NCI-H446 (cell line): ENCODE measurements at regions not wholly inside any gene's neighbourhood (a gene's known extent, or its start where the extent isn't known, plus 50 kb on each side); places are given as distances from the start of the nearest gene placed in this dataset.
A peak's percentile ranks its signal among the peaks of the same experiment; 100 is the strongest.

Experiments used
- DNase-seq, 2 experiments: peaks; one replicate each; lab custom pipeline; 2025; lab: John Stamatoyannopoulos, UW

DNA sequence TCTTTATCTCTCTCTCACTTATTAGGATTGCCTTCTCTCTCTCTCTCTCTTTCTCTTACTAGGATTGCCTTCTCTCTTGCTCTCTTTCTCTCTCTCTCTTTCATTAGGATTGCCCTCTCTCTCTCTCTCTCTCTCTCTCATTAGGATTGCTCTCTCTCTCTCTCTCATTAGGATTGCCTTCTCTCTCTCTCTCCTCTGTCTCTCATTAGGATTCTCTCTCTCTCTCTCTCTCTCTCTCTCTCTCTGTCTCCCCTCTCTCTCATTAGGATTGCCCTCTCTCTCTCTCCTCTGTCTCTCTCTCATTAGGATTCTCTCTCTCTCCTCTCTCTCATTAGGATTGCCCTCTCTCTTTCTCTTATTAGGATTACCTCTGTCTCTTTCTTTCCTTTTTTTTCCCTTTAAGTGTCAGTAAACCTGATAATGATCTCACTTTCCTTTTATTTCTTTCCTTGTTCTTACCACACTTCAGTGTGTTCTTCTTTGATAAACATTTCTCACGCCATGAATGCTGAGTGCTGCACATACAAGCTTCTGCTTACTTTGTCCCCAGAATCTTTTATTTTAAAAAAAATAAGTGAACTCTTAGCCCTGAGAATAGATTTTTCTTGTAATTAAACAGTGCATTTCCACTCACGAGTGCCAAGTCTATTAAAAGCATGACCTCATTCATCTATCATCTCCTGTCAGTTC lies 243.4 kb upstream of the TBC1D5 start:
- no peak for DNase-seq

DNA sequence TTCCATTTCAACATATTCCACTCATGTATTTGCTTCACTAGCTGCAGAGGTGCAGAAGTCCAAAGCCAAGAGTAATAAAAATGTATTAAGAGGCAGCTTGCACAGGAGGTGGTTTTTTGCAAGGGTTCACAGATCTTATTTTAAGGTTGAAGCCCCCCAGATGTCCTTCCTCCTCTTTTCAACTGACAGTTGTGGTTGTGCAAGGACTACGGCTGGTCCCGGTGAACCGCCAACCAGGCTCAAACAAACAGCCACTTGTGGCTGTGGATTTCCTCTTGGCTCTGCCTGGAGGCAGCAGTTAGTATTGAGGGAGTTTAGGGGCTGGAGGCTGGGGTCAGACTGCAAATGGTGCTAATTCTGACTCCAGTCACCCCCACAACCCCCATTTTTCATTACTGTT lies 240.7 kb upstream of the TBC1D5 start:
- no peak for DNase-seq

DNA sequence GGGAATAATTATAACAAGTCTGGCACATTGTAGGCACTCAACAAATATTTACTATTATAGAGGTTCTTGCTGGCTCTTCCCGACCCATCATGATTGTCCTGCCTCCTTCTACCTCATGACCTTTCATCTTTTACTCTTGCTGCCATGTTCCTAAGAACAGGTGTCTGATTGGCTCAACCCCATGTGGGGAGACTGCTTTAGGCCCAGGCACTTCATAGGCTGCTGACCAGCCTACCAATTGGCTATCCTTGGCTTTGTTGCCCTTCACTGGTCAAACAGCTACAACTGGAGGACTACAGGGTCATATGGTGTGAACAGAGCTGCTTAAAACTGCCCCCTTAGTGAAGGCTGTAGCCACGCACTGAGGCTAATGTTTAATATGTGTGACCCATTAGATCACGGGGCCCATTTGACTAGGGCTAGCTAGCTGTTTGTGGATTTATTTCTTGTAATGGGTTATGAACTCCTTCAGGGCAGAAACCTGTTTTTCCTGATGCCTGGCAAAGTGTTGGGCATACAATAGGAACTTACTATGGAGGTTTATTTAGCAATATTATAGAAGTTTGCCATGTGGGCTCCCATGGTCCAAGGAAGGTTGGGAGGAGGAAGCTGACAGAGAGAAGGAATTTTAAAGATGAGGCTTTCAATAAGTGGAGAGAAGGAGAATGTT lies 239.9 kb upstream of the TBC1D5 start:
- DNase-seq = no peak

DNA sequence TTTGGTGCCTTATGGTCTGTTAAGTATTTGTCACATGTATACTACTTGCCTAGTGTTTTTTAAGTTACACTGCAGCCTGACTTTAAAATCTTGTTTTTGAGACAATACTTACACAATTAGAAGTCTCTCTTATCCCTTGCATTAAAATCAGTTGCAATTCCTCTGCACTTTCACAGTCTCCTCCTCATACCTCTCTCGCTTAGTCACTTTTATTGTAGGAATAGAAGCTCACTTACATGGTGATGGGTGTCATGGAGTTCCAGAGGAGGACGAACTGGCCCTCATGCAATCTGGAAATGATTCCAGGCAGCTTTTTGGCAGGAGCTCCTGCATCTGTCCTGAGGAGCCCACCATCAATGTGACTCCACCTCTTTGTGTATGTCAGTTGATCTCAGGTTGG lies 238.4 kb upstream of the TBC1D5 start:
- DNase-seq = no peak

- DNase-seq = no peak
These were observed 237.5 kb upstream of the TBC1D5 start for GRCh38 chr3:17979911-17980310.

DNA sequence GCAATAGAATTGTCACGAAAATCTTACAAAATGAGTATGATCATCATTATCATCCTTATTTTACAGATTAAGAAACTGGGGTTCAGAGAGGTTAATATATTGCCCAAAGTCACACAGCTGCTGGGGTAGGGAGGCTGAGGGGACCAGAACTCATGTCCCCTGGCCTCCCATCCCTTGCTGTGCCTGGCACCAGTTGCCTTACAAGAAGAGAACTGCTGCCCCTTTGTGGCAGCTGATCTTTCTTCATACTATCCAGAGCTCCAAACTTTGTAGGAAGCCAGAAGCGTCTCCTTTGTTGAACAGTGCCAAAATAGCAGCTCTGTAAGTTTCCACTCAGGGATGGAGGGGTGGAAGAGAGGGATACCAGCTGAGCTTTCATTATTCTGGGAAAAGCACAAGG lies 236.8 kb upstream of the TBC1D5 start:
- no peak for DNase-seq

DNA sequence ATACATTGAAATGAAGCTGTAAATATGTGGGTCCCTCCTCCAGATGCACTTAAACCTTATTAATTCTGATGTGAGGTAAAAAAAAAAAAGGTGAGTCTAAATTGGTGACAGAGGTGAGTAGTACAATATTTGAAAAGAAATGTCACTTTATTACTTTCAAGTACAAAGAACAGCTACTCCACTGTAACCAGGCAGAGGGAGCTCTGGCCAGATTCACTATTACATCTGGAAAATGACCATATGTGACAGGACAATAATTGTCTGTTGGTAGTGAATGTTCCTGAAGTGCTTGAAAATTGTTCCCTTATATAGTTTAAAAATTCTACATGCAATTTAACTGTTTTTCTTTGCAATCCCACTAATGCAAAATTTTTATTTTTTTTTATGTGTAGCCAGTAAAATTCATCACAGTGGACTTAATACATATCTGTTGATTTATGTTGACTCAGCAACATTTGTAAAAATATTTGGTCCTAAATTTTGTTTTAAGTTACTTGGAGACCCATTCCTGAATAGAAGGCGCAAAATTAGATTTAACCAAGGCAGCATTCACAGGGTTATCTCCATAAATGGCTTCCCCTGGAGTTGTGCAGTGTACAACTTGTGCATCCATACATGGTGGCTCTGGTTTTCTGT lies 231.9 kb upstream of the TBC1D5 start:
- DNase-seq = no peak

DNA sequence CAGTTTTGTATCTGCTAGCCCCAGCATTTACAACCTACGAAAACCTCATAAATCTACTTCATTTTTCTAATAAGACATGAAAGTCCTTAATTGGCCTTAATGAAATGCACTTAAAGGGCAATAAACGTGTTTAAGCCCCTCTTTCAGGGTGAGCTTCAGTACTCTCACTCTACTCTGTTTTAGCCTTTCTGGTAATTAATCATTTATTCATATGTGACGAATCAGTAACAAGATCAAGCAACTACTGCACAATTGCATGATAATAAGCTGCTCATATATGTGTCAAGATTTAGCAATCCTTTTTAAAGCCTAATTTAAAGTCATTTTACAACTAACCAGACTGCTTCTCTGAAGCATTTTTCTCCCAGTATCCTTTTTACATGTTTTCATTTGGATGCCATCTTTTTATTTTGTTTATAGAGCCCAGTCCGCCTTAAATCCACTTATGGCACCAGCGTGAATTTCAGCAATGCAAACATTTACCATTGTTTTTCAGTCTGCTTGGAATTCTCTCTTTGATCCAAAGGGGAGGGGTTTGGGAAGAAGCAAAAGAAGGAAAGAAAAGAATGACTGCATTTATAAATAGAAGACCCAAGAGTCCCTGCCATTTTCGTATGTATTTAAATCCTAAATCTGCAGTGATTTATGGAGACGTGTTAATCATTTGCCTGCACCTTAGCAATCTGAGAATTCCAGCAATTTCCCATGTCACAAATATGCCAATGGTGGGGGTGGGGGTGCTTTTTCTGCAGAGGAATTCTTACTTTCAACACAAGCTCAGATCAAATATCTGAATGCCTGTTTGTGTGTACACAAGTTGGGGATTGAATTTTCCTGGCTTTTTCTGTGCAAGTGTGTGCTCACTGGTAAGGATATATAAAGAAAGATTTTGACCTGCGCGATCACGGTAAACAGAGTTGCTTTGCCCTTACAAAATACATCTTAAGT lies 230.8 kb upstream of the TBC1D5 start:
- no peak for DNase-seq

DNA sequence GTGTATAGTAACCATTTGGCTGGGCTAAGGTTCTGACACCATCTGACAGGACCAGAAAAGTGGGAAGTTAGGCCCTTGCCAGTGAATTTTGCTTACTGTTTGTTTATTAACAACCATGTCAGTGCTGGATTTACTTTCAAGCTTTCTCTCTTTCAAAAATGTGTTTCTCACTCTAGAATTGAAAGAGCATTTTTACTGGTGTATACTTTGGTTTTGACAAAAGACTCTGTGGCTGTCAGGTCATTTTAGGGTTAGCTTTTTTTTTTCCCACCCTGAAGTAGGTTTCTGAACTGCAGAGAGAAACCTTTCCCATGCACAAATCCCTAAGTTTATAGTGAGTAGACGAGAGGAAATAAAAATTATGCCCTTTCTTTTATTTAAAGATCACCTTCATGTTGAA lies 230.0 kb upstream of the TBC1D5 start:
- DNase-seq = no peak

DNA sequence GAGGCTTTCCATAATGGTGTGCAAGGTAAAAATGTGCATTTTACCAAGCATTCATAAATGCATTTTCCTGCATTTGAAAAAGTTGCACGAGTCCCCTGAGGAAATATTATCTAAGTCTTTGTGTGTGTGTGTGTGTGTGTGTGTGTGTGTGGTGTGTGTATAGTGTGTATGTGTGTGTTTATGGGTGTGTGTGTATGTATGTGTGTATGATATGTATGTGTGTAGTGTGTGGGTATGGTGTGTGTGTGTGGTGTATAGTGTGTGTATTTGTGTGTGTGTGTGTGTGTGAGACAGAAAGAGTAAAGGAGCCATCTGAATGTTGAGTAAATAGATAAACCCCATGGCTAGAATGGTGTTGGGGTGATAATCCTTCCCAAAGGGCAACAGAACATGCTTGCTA lies 229.6 kb upstream of the TBC1D5 start:
- DNase-seq = no peak

GRCh38 chr3:17969985-17970568 lies 227.6 kb upstream of the TBC1D5 start:
- no peak for DNase-seq

GRCh38 chr3:17969244-17969643 lies 226.8 kb upstream of the TBC1D5 start:
- DNase-seq = no peak

GRCh38 chr3:17967953-17968607 lies 225.6 kb upstream of the TBC1D5 start:
- no peak for DNase-seq

GRCh38 chr3:17967111-17967510 lies 224.7 kb upstream of the TBC1D5 start:
- peak in 1 of 2 experiments; percentile 5 for DNase-seq

DNA sequence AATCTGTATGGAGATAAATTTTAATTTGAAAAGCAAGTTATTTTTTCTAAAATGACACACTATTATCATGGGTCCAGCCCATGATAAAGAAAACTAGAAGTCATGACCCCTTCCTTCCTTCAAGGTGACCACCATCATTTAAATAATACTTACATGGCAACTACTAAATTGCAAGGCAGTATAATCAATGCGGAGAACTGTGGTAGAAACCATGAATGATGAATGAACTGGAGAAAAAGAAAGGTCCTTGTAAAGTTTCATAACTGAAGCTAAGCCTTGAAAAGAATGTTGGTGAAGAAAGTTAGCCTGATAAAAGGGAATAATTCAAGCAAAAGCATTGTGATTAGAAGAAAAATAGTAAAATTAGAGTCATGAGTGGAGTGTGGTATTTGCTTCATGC lies 222.9 kb upstream of the TBC1D5 start:
- DNase-seq = no peak

GRCh38 chr3:17964108-17964507 lies 221.7 kb upstream of the TBC1D5 start:
- no peak for DNase-seq

- DNase-seq = no peak
These were observed 213.0 kb upstream of the TBC1D5 start for GRCh38 chr3:17955411-17955810.

DNA sequence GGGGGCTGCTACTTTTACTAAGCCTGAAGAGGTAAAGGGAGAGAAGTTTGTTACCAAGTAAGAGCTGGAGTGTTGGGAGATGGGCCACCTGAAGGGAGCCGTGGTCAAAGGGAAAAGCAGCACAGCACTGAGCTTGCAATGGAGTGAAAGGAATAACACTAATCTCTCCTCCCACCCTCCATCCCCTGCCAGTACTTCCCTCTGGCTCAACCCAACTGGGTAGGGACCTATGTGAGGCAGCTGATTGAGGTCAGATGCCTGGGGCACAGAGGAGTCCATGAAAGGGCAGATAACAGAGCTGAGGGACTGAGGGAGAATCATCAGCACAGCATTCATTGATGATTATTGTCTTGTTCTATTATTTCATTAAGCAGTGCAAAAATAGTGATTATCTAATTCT lies 212.4 kb upstream of the TBC1D5 start:
- no peak for DNase-seq

GRCh38 chr3:17951241-17951640 lies 208.8 kb upstream of the TBC1D5 start:
- DNase-seq = no peak

- no peak for DNase-seq
These were observed 206.7 kb upstream of the TBC1D5 start for GRCh38 chr3:17949101-17949500.

DNA sequence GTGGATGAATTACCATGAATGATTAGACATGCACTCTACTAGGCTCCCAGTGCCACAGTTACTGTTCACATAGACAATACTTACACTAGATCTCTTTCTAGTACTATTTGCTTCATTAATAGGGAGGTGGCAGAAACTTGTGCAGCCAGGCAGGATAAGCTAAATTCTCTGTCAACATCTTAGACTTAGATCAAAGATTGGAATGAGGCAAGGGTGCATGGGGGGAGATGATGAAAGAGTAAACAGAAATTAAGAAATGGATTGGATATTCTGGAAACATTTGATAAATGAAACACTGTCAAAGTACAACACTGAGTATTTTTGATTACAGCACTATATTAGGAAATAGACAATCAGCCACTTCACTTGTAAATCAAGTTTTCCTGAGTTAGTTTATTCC lies 205.4 kb upstream of the TBC1D5 start:
- DNase-seq = no peak
